GM23248 (cell line): ENCODE measurements at regions not wholly inside any gene's neighbourhood (a gene's known extent, or its start where the extent isn't known, plus 50 kb on each side); places are given as distances from the start of the nearest gene placed in this dataset.
"Not testable (repeated sequence)": the region's sequence is repeated elsewhere in the genome, so short reads cannot be mapped to it uniquely, and the experiment has no call there.

Source experiments
- EZH2 ChIP-seq: fragments of 200-600 bp; sonication (generic); IDR thresholded peaks from 2 replicates; pipeline ENCODE4 v1.6.1; 2018; ENCODE audit warnings: antibody characterized with exemption, mild to moderate bottlenecking; ENCODE audit not compliant: insufficient read depth, poor library complexity, severe bottlenecking
- EZH2phosphoT487 ChIP-seq: fragments of 200-600 bp; sonication (generic); IDR thresholded peaks from 2 replicates; pipeline ENCODE4 v1.6.1; 2018; ENCODE audit warnings: antibody characterized with exemption, moderate library complexity, mild to moderate bottlenecking, low read depth; ENCODE audit not compliant: insufficient read depth

DNA sequence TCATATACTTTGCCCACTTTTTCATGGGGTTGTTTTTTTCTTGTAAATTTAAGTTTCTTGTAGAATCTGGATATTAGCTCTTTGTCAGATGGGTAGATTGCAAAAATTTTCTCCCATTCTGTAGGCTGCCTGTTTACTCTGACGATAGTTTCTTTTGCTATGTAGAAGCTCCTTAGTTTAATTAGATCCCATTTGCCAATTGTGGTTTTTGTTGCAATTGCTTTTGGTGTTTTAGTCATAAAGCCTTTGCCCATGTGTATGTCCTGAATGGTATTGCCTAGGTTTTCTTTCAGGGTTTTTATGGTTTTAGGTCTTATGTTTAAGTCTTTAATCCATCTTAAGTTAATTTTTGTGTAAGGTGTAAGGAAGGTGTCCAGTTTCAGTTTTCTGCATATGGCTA lies 276.0 kb upstream of the COL3A1 start:
- not testable (repeated sequence) for TF ChIP-seq EZH2phosphoT487, EZH2
